Liver (tissue), 7 donors: ENCODE measurements at regions not wholly inside any gene's neighbourhood (a gene's known extent, or its start where the extent isn't known, plus 50 kb on each side); places are given as distances from the start of the nearest gene placed in this dataset.
"Not testable (repeated sequence)": the region's sequence is repeated elsewhere in the genome, so short reads cannot be mapped to it uniquely, and the experiment has no call there.

Experiments
- DNase-seq: peaks from one replicate; pipeline ENCODE4 v3.0.0-alpha.2; 2017; ENCODE audit warnings: low spot score
- H3K27ac ChIP-seq, 2 donors: one replicate each; pipeline ENCODE4 v1.7.0; 2013; ENCODE audit warnings: inconsistent platforms in 2 of 2, low read length in 2 of 2, control low read depth in 1 of 2, low read depth in 1 of 2, mild to moderate bottlenecking in 1 of 2
- H3K27me3 ChIP-seq, 4 donors: one replicate each; pipeline versions ENCODE4 v1.6.1 to v1.7.0; 2013; ENCODE audit warnings: low read length in 3 of 4, inconsistent platforms in 1 of 4, mild to moderate bottlenecking in 1 of 4, moderate library complexity in 1 of 4; ENCODE audit not compliant: control insufficient read depth in 4 of 4, insufficient read depth in 4 of 4
- H3K36me3 ChIP-seq, 4 donors: one replicate each; pipeline versions ENCODE4 v1.6.1 to v1.7.0; 2013; ENCODE audit warnings: low read length in 3 of 4, mild to moderate bottlenecking in 3 of 4, low read depth in 1 of 4, moderate library complexity in 1 of 4; ENCODE audit not compliant: control insufficient read depth in 4 of 4, insufficient read depth in 3 of 4
- H3K4me1 ChIP-seq, 4 donors: one replicate each; pipeline versions ENCODE4 v1.6.1 to v1.7.0; 2013; ENCODE audit warnings: low read length in 3 of 4, mild to moderate bottlenecking in 3 of 4, moderate library complexity in 1 of 4; ENCODE audit not compliant: control insufficient read depth in 4 of 4, insufficient read depth in 4 of 4
- H3K4me3 ChIP-seq, 3 donors: one replicate each; pipeline versions ENCODE4 v1.6.1 to v1.7.0; 2013; ENCODE audit warnings: low read length in 3 of 3, control low read depth in 1 of 3, low read depth in 1 of 3, mild to moderate bottlenecking in 1 of 3
- H3K9ac ChIP-seq, 2 donors: one replicate each; pipeline ENCODE4 v1.7.0; 2013; ENCODE audit warnings: low read length in 2 of 2, mild to moderate bottlenecking in 2 of 2, moderate library complexity in 2 of 2, control low read depth in 1 of 2, low read depth in 1 of 2
- H3K9me3 ChIP-seq, 4 donors: one replicate each; pipeline versions ENCODE4 v1.6.1 to v1.7.0; 2013; ENCODE audit warnings: low read length in 3 of 4; ENCODE audit not compliant: control insufficient read depth in 4 of 4
- EGR1 ChIP-seq, 2 donors: IDR thresholded peaks; 2 replicates each; pipeline ENCODE4 v1.6.1; 2016 to 2018; ENCODE audit warnings: antibody characterized with exemption in 2 of 2, low read depth in 2 of 2
- FOXA1 ChIP-seq: IDR thresholded peaks from 2 replicates; pipeline ENCODE4 v1.6.1; 2016; ENCODE audit warnings: antibody characterized with exemption
- FOXA2 ChIP-seq: IDR thresholded peaks from 2 replicates; pipeline ENCODE4 v1.6.1; 2016; ENCODE audit warnings: antibody characterized with exemption
- GABPA ChIP-seq, 2 donors: IDR thresholded peaks in 1 of 2; conservative IDR thresholded peaks in 1 of 2; 2 replicates each; pipeline ENCODE4 v1.6.1; 2016; ENCODE audit warnings: antibody characterized with exemption in 2 of 2, mild to moderate bottlenecking in 1 of 2, moderate library complexity in 1 of 2
- HNF4G ChIP-seq: IDR thresholded peaks from 2 replicates; pipeline ENCODE4 v1.6.1; 2016; ENCODE audit warnings: antibody characterized with exemption
- NR2F2 ChIP-seq: IDR thresholded peaks from 2 replicates; pipeline ENCODE4 v1.6.1; 2016; ENCODE audit warnings: antibody characterized with exemption
- RXRA ChIP-seq, 2 donors: IDR thresholded peaks; 2 replicates each; pipeline ENCODE4 v1.6.1; 2017 to 2018; ENCODE audit warnings: antibody characterized with exemption in 2 of 2, mild to moderate bottlenecking in 1 of 2
- TAF1 ChIP-seq: conservative IDR thresholded peaks from 2 replicates; pipeline ENCODE4 v1.6.1; 2016; ENCODE audit warnings: antibody characterized with exemption, mild to moderate bottlenecking
- WGBS: extraction: QIAGEN DNeasy Blood & Tissue Kit; methylation state at CpG from one replicate; pipeline ENCODE4 v1.1.7; 2013; 5-methylcytosine and 5-hydroxymethylcytosine counted together
- TF ChIP-seq, protein P1 (sequence below): IDR thresholded peaks from 2 replicates; pipeline ENCODE4 v1.6.1; 2016; ENCODE audit warnings: antibody characterized with exemption
- TF ChIP-seq, protein P2 (sequence below): IDR thresholded peaks from 2 replicates; pipeline ENCODE4 v1.6.1; 2016; ENCODE audit warnings: antibody characterized with exemption
- TF ChIP-seq, protein P3 (sequence below): IDR thresholded peaks from 2 replicates; pipeline ENCODE4 v1.6.1; 2016; ENCODE audit warnings: antibody characterized with exemption
- TF ChIP-seq, protein P4 (sequence below): IDR thresholded peaks from 2 replicates; pipeline ENCODE4 v1.6.1; 2016; ENCODE audit warnings: antibody characterized with exemption, mild to moderate bottlenecking
- donor health status: healthy.
- donor health status: healthy.
- donor health status: healthy.
- donor health status: healthy.

DNA sequence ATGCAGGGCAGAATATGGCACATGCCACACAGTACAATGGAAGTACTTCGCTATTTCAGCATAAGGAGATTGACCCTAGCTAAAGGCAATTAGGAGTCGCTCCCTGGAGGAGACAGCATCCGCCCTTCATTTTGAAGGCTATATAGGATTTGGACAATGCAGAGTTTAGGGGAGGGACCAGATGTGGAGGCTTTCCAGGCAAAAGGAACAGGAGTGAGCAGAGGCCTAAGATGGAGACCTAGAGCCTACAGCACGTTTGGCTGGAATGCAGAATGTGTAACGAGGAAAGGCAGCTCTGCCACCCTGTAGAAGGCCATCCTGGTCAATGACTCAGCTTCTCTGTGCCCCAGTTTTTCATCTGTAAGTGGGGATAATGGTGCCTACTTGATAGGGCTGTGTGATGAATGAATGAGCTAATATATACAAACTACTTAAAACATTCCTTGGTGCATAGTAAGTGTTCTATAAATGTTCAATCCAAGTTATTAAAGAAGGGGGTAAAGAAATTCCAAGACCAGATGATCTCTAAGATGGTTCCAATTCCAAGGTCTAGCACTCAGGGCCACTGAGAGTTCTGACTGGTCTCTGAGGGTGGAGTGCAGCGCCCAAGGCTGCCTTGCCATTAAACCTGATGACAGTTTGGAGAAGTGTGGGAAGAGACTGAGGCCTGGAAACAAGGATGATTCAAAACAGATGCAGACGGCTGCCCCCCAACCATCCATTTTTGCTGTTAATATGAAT, 54.3 kb upstream of the FRMD6 start:
- H3K36me3 ChIP-seq, result no peaks in the 10 kb centered on the region
- 95% methylated on average over 7 of the region's 7 CpGs for WGBS

DNA sequence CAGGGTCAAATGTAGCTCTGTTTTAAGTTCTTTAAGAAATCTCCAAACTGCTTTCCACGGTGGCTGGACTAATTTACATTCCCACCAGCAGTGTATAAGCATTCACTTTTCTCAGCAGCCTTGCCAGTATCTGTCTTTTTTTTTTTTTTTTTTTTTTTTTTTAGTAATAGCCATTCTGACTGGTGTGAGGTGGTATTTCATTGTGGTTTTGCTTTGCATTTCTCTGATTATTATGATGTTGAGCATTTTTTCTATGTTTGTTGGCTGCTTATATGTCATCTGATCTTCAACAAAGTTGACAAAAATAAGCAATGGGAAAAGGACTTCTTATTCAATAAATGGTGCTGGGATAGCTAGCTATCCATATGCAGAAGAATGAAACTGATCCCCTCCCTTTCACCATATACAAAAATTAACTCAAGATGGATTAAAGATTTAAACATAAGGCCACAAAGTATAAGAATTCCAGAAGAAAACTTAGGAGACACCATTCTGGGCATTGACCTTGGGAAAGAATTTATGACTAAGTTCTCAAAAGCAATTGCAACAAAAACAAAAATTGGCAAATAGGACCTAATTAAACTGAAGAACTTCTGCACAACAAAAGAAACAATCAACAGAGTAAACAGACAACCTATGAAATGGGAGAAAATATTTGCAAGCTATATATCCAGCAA, 52.6 kb upstream of the FRMD6 start:
- WGBS, result 72% methylated on average over 1 of the region's 1 CpG
- H3K4me1 ChIP-seq, H3K36me3 ChIP-seq, H3K9ac ChIP-seq, H3K27ac ChIP-seq, H3K27me3 ChIP-seq, DNase-seq, H3K4me3 ChIP-seq, H3K9me3 ChIP-seq: not testable (repeated sequence)

More for the DNA sequence above, 54.3 kb upstream of the FRMD6 start:
- Histone ChIP-seq H3K27ac (no peak overlapping the region), H3K4me3 (no peak overlapping the region), H3K9me3 (no peaks in the 10 kb centered on the region), H3K4me1 (peaks cover 0 to 2% (median 0%) of the 10 kb centered on the region in 4 donors), H3K27me3 (no peaks in the 10 kb centered on the region), H3K9ac (no peak overlapping the region)
- DNase-seq, result no peak
- TF ChIP-seq EGR1 (IDR thresholded peaks at IDR 0.05; ENCODE audit: low read depth in 2 of 2) (no peak), RXRA (IDR thresholded peaks at IDR 0.05) (no peak), TAF1 (no peak), HNF4G (no peak), NR2F2 (no peak), GABPA (IDR thresholded peaks at IDR 0.05 in 1 of 2, conservative IDR thresholded peaks at IDR 0.05 in 1 of 2) (no peak)

DNA sequence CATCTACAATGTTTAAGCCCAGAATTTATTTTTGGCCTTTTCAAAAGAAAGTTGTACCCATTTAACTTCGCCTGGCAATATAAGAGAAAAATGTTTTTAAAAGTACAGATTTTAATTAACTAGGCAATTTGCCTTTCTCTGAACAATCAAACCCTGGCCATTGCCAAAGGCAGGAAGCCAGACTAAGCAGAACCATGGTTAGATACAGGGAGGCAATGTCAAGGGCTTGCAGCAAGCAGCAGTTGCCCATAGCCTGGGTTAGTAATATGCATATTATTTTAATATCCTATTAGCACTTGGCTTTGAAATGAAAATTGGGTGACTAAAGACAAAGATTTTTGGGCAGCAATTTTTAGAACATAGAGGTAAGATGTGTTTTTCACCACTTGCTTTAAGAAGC, 51.1 kb upstream of the FRMD6 start:
- Histone ChIP-seq H3K27me3 (no peaks in the 10 kb centered on the region), H3K27ac (no peak overlapping the region), H3K4me3 (no peak overlapping the region), H3K9ac (no peak overlapping the region), H3K9me3 (no peaks in the 10 kb centered on the region), H3K4me1 (peaks cover 0 to 2% (median 0%) of the 10 kb centered on the region in 4 donors), H3K36me3 (no peaks in the 10 kb centered on the region)
- DNase-seq, result no peak
- TF ChIP-seq, protein P1, sequence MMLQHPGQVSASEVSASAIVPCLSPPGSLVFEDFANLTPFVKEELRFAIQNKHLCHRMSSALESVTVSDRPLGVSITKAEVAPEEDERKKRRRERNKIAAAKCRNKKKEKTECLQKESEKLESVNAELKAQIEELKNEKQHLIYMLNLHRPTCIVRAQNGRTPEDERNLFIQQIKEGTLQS, result no peak
- TF ChIP-seq, protein P2, sequence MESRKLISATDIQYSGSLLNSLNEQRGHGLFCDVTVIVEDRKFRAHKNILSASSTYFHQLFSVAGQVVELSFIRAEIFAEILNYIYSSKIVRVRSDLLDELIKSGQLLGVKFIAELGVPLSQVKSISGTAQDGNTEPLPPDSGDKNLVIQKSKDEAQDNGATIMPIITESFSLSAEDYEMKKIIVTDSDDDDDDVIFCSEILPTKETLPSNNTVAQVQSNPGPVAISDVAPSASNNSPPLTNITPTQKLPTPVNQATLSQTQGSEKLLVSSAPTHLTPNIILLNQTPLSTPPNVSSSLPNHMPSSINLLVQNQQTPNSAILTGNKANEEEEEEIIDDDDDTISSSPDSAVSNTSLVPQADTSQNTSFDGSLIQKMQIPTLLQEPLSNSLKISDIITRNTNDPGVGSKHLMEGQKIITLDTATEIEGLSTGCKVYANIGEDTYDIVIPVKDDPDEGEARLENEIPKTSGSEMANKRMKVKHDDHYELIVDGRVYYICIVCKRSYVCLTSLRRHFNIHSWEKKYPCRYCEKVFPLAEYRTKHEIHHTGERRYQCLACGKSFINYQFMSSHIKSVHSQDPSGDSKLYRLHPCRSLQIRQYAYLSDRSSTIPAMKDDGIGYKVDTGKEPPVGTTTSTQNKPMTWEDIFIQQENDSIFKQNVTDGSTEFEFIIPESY, result no peak
- TF ChIP-seq, protein P3, sequence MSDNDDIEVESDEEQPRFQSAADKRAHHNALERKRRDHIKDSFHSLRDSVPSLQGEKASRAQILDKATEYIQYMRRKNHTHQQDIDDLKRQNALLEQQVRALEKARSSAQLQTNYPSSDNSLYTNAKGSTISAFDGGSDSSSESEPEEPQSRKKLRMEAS, result no peak
- TF ChIP-seq TAF1 (no peak), HNF4G (no peak), FOXA2 (no peak), GABPA (IDR thresholded peaks at IDR 0.05 in 1 of 2, conservative IDR thresholded peaks at IDR 0.05 in 1 of 2) (no peak), EGR1 (IDR thresholded peaks at IDR 0.05; ENCODE audit: low read depth in 2 of 2) (no peak), FOXA1 (no peak)
- TF ChIP-seq, protein P4, sequence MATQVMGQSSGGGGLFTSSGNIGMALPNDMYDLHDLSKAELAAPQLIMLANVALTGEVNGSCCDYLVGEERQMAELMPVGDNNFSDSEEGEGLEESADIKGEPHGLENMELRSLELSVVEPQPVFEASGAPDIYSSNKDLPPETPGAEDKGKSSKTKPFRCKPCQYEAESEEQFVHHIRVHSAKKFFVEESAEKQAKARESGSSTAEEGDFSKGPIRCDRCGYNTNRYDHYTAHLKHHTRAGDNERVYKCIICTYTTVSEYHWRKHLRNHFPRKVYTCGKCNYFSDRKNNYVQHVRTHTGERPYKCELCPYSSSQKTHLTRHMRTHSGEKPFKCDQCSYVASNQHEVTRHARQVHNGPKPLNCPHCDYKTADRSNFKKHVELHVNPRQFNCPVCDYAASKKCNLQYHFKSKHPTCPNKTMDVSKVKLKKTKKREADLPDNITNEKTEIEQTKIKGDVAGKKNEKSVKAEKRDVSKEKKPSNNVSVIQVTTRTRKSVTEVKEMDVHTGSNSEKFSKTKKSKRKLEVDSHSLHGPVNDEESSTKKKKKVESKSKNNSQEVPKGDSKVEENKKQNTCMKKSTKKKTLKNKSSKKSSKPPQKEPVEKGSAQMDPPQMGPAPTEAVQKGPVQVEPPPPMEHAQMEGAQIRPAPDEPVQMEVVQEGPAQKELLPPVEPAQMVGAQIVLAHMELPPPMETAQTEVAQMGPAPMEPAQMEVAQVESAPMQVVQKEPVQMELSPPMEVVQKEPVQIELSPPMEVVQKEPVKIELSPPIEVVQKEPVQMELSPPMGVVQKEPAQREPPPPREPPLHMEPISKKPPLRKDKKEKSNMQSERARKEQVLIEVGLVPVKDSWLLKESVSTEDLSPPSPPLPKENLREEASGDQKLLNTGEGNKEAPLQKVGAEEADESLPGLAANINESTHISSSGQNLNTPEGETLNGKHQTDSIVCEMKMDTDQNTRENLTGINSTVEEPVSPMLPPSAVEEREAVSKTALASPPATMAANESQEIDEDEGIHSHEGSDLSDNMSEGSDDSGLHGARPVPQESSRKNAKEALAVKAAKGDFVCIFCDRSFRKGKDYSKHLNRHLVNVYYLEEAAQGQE, result no peak
- WGBS, result 92% methylated on average over 1 of the region's 1 CpG
